Fibroblast of pulmonary artery (primary cell): ENCODE measurements at regions not wholly inside any gene's neighbourhood (a gene's known extent, or its start where the extent isn't known, plus 50 kb on each side); places are given as distances from the start of the nearest gene placed in this dataset.

Experiments
- DNase-seq: peaks from one replicate; pipeline ENCODE4 v3.0.0-alpha.2; 2010; ENCODE audit warnings: low read depth
- H3K4me3 ChIP-seq: replicated peaks from 2 replicates; pipeline ENCODE4 v1.5.1; 2011; ENCODE audit warnings: low read depth, mild to moderate bottlenecking, control low read depth, low read length, moderate library complexity
- TF ChIP-seq, protein P1 (sequence below): IDR thresholded peaks from 2 replicates; pipeline ENCODE4 v1.5.1; 2011; ENCODE audit warnings: mild to moderate bottlenecking, control low read depth, low read length, inconsistent platforms; ENCODE audit errors: missing control alignments

DNA sequence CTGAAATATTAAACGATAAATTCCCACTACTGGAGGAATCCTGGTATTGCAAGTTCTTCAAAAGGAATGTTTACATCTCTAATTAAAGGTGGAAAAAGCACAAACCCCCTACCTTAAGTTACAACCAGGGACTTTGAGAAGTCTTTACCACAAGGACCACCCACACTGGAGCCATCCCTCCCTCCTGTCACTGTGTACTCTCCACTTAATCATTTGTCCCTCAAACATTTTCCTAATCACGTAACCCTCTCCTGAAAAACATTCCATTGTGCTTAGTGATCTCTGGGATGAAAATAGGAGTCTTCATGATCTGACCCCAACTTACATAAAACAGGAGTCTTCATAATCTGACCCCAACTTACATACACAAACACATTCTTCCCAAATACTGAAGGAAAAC is 85.7 kb downstream of the SUCLG1 start:
- TF ChIP-seq, protein P1, sequence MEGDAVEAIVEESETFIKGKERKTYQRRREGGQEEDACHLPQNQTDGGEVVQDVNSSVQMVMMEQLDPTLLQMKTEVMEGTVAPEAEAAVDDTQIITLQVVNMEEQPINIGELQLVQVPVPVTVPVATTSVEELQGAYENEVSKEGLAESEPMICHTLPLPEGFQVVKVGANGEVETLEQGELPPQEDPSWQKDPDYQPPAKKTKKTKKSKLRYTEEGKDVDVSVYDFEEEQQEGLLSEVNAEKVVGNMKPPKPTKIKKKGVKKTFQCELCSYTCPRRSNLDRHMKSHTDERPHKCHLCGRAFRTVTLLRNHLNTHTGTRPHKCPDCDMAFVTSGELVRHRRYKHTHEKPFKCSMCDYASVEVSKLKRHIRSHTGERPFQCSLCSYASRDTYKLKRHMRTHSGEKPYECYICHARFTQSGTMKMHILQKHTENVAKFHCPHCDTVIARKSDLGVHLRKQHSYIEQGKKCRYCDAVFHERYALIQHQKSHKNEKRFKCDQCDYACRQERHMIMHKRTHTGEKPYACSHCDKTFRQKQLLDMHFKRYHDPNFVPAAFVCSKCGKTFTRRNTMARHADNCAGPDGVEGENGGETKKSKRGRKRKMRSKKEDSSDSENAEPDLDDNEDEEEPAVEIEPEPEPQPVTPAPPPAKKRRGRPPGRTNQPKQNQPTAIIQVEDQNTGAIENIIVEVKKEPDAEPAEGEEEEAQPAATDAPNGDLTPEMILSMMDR = no peak
- DNase-seq = no peak
- H3K4me3 ChIP-seq = no peak overlapping the region

DNA sequence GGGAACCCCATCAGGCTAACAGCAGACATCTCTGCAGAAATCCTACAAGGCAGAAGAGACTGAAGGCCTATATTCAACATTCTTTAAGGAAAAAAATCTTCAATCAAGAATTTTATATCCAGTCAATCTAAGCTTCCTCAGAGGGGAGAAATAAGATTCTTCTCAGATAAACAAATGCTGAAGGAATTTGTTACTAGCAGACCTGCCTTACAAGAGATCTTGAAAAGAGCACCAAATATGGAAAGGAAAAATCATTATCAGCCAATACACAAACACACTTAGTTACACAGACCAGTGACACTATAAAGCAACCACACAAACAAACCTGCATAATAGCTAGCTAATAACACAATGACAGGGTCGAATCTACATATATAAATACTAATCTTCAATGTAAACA is 96.5 kb downstream of the SUCLG1 start:
- H3K4me3 ChIP-seq = no peak overlapping the region
- no peak for DNase-seq
- TF ChIP-seq, protein P1 = no peak

DNA sequence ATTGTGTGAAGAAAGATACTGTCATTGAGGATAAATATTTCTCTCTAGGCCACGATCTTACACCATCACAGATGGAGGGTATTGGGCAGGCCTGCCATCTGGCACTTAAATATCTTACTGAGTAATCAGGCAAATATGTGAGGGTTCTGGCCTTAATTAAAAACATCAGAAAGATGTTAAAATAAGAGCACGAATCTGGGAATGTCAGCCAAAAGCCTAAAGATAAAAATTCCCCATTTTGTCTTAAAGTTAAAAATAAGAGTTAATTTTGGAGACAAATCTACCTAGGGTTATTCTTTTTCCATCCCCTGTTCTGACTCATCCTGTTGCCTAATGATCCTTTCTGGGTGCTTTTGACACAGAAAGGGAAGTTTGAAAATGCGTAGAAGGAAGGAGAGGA is 121.0 kb downstream of the SUCLG1 start:
- DNase-seq = no peak
- TF ChIP-seq, protein P1 = no peak
- no peak overlapping the region for H3K4me3 ChIP-seq

DNA sequence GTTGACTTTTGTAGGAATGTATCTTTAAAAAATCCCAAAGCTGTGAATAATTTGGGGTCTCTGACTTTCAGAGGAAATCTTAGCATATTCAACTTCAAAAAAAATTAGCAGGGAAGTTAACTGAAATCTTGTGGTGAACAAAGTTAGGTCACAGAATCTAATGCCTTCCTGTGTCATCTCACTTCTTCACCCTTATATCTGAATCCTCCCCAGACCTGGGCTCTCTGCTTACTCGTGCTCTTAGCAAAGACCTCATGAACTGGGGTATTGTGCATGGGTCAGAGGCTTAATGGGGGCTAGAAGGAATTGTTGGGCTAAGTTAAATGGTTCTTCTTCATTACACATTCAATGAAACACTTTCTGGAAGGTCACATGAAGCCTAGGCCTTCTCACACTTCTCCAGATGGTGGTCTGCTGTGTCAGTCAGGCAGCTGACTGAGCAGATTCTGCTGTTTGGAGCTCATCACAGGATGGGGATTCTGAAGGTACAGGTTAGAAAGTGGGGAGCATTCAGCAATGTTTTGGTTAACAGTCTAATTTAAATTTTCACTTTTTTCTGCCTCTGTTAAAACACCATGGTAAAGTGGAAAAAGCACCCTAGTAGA is 131.3 kb downstream of the SUCLG1 start:
- H3K4me3 ChIP-seq = no peak overlapping the region
- TF ChIP-seq, protein P1 = no peak
- no peak for DNase-seq

DNA sequence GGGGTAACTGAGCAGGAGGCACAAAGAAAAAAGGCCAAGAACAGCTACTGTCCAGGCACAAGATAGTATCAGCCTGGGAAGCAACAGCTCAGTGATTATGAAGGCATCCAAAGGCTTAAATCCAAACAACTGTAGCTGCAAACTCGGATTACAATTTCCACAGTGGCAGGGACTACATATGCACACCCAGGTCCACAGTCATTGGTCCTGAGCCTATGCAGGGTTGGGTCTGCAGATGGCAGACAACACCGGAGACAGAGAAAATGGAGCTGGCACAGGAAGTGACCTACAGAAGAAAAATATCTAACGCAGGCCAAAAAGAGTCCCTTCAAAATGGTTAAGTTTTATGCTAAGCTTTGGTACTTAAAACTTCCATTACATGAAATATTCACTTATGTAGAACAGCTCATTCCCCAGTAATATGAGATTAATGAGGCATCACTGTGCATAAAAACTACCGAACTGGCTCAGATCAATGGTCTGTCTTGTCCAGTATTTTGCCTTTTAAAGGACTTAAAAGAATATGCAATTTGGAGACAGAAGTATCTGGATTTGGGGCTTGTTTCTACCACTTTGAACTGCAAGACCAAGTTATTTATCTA is 132.1 kb downstream of the SUCLG1 start:
- no peak for DNase-seq
- no peak overlapping the region for H3K4me3 ChIP-seq
- TF ChIP-seq, protein P1 = no peak

DNA sequence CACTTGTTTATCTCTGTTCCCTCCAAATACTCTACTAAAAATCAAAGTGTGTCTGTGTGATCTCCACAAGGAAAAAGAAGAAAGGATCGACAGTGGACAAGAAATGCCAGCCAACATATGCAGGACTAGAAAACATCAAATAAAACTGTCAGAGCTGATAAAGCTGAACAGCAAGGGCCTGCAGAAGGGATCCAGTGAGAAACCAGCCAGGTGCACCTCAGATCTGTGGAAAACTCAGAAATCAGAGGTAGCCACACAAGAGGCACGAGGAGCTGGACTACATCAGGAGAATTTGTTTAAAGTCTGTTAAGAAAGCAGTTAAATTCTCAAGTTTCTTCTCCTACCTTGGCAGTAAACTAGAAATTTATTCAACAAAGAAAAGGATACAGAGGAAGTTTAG is 135.2 kb downstream of the SUCLG1 start:
- TF ChIP-seq, protein P1 = no peak
- H3K4me3 ChIP-seq = no peak overlapping the region
- no peak for DNase-seq

DNA sequence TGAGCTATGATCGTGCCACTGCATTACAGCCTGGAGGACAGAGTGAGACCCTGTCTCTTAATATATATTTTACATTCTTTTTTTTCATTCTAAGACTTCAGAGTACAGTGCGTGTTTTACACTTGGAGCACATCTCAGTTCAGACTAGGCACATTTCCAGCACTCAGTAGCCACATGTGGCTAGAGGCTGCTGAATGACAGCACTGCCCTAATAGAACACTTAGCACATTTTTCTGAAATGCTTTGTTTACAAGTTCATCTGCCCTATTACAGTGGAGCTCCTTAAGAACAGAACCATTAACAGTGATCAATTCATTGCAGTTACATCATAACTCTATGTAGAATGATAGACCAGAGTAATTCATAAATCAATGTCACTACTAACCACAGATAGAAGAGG is 138.1 kb downstream of the SUCLG1 start:
- no peak for DNase-seq
- TF ChIP-seq, protein P1 = no peak
- no peak overlapping the region for H3K4me3 ChIP-seq
